HG02571 (cell line): ENCODE measurements at regions not wholly inside any gene's neighbourhood (a gene's known extent, or its start where the extent isn't known, plus 50 kb on each side); places are given as distances from the start of the nearest gene placed in this dataset.
A peak's percentile ranks its signal among the peaks of the same experiment; 100 is the strongest.

Experiments
- ATAC-seq: cut with Tn5 transposase; IDR thresholded peaks from one replicate; pipeline ENCODE4 v1.9.1; 2021; ENCODE audit warnings: mild to moderate bottlenecking, moderate library complexity; ENCODE audit not compliant: unreplicated experiment

DNA sequence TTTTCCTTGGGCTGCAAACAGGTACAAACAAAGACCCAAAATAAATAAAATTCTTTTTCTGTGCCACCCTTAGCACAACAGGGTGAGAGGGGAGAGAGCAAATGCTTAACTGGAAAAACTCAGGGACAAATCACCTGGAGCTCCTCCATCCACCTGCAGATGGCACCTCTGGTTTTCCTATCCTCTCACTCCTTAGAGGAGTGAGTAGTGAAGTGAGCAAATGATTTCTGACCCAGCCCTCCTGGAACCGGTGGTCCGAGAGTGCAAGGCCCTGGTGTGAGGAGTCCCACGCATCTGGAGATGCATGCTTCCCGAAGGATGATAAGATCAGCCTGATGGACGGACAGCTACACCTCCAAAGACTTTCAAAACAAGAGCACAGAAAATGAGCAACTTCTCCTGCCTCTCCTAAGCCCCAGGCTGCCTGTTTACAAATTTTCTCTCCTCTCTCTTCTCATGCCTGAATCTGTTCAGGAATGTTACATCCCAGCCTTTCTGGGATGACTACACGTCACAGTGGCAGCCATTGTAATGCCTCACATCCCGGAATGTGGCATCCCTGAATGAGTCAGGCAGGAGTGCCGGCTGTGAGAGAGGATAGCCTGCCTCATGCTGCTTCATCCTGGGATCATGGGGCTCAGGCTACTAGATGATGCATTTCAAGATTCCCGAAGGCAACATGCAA, 86.4 kb downstream of the ADRB2 start:
- ATAC-seq, result no peak

- no peak for ATAC-seq
Observed at GRCh38 chr5:148913493-148913892, 87.1 kb downstream of the ADRB2 start.

DNA sequence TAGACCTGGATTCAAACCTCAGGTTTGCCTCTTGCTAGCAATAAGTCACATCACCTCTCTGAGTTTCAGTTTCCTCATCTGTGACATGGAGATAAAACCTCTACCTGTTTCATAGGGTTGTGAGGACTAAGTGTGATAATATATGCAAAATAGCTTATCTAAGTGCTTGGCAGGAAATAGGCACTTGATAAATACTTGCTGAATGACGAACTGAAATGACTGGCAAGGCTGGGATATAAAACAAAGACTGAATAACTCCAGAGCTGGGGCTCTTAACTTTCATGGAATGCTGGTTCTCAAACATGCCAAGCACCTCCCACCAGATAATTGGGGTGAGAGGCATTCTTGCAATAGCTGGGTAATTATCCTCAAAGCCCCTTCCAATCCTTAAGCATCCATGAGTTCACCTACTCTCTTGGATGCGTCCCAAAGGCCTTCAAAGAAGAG, 87.6 kb downstream of the ADRB2 start:
- no peak for ATAC-seq

- ATAC-seq, result no peak
Observed at GRCh38 chr5:148915224-148915817, 88.9 kb downstream of the ADRB2 start.

DNA sequence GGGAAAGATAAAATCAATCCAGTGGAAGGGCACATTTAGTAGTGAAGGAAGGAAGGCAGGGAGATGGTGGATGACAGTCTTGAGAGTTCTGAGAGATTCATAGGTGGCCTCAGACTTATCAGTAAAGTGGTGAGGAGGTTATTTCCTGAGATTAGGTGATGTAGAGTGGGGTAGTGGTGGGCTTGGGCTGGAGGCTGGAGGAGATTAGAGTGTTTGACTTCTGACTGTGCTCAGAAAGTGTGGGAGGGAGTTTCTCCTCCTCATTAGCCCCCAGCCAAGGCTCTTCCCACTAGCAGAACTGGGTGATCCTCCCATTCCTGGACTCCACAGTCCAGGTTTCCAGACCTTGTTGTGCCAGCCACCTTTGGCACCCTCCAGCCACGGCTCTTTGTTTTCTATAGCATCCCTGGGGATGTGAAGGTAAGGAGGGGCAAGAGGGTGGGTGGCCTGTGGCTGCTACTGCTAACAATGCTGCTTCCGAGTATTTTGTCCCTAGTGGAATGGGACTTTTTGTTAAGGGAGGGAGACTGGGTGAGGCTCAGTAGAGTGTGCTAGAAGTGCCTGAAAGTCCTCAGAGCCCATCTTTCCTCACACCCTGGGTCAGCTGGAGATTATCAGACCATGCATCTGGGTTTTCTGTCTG, 94.4 kb downstream of the ADRB2 start:
- no peak for ATAC-seq

GRCh38 chr5:148921350-148921749, 94.9 kb downstream of the ADRB2 start:
- no peak for ATAC-seq

DNA sequence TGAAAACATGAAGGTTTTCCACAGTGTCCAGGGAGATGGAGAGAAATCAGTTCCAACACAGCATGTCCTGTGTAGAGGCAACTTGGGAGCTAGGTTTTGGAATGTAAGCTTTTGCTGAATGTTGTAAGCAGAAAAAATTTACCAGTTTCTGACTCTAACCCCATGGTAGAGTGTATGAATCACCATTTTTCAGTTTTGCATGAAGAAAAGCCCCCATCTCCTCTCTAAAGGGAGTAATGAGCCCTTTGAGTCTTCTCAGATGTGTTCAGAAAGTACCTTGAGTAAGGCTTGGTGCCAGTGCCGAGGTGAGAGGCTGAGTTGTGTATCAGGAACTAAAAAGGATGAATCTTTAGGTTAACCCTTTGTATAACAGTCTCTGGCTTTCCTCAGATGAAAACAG, 96.2 kb downstream of the ADRB2 start:
- peak; percentile 93 for ATAC-seq

- no peak for ATAC-seq
Observed at GRCh38 chr5:148923023-148923422, 96.6 kb downstream of the ADRB2 start.

GRCh38 chr5:148924817-148925216, 98.4 kb downstream of the ADRB2 start:
- no peak for ATAC-seq

GRCh38 chr5:148926207-148926606, 99.8 kb downstream of the ADRB2 start:
- ATAC-seq, result no peak

DNA sequence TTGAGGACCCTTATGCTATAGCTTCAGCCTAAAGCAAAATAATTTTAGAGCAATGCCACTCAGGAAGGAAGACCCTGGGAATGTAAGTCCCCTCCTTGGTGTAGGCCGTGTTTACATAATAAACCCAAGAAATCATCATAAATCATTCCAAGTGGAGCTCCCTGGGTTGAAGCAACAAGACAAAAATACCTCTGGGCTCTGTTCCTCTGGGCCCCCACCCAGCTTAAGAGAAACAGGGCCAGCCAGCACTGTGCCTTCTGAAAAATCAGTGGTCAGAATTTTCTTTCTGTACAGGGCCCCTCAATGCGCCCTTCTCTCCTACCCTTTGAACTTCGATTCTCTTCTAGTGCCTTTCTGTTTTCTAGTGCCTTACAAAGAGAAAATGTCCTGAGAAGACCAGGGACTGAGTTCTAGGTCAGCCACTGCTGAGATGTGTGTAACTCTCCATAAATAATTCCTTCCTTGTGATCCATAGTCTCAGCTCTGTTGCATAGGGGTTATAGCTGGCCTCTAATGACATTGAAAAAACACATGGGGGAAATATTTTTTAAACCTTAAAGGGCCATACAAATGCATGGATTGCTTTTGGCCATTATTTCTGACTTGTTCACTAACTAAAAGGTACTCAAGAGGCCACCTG, 101.0 kb downstream of the ADRB2 start:
- ATAC-seq, result no peak

GRCh38 chr5:148928141-148928540, 101.7 kb downstream of the ADRB2 start:
- ATAC-seq, result no peak

DNA sequence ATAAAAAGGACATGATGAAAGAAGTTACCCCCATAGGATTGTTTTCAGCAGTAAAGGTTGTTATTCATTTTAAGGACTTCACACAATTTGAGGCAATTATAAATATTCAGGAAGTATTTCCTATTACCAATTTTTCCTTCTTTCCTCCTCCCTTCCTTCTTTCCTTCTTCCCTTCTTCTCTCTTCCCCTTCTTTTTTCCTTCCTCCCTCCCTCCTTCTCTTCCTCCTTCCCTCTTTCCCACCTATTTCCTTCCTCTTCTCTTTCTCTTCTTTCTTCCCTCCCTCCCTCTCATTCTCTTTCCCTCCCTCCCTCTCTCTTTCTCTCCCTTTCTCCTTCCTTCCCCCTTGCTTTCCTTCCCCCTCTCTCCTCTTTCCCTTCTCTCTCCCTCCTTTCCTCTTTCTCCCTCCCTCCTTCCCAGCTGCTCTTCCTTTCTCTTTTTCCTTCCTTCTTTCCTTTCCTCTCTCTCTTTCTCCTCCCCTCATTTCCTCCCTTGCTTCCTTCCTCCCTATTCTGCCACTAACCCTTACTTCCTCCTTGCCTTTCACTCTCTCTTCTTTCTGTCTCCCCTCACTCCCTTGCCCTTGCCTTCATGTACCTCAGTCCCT, 105.1 kb downstream of the ADRB2 start:
- no peak for ATAC-seq

GRCh38 chr5:148932355-148932935, 106.0 kb downstream of the ADRB2 start:
- no peak for ATAC-seq

DNA sequence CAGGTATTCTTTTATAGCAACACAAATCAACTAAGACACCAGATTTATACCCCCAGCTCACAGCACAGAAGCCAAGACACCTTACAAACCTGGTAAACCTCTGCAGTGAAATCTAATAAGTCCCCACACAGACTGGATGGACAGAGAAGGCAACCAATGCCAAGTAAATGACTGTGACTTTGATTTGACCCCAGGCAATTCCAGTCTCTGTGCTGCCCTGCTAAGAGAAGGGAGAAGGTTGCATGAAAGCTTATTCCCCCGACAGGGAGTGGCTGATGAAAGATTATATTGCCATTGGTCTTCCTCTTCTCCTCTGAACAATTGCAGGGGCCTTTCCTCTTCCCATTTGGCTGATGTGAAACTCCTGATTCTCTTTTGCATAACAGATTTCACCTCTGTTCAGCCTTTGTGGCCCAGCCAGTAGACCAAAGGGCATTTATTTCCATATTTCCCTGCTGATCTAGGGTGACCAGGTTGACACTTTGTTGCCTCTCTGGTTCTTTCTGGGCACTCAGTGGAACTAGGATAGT, 107.6 kb downstream of the ADRB2 start:
- no peak for ATAC-seq

- no peak for ATAC-seq
Observed at GRCh38 chr5:148934895-148935400, 108.5 kb downstream of the ADRB2 start.

DNA sequence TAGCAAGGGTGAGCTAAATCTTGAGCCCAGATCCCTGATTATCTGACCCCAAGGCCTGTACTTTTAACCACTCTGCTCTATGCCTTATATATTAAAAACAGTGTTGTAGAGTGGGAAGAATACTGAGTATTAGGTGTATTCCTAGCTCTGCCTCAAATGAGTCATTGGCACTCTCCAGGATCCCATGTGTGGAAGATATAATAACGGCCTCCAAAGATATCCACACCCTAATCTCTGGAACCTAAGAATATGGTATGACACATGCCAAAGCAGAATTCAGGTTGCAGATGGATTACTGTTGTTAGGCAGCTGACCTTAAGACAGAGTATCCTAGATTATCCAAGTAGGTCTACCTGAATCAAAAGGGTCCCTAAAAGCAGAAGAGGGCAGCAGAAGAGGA, 110.8 kb downstream of the ADRB2 start:
- no peak for ATAC-seq

DNA sequence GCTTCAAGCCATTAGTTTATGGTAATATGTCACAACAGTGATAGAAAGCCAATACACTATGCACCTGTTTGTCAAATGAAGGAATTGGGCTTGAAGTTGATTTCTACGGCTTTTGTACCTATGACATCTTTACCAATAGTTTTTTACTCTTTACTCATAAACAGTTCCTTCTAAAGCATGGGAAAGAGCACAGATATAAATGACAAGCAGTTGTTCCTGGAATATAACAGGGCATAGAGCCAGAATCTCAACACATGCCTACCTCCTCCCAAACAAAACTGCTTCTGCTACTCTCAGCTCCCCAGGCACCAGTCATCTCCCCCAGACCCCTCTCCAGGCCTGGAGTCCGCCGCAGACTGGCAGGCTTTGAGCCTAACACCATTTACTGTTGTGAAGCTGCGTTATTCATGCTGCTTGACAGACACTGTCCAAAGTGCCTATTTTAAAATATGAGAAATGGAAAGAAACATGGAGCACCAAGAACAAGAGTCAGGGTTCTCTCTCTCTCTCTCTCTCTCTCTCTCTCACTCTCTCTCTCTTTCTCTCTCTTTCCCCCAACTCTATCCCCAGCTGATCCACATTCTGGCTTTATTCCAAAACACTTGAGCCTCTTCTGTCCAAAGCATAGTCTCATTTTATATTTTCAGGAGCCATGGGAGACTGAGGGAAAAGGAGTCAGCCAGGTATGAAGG, 111.6 kb downstream of the ADRB2 start:
- no peak for ATAC-seq

- no peak for ATAC-seq
Observed at GRCh38 chr5:148938522-148938882, 112.1 kb downstream of the ADRB2 start.

GRCh38 chr5:148939676-148940075, 113.3 kb downstream of the ADRB2 start:
- no peak for ATAC-seq
